Neural progenitor cell (in vitro differentiated cells): ENCODE measurements at regions not wholly inside any gene's neighbourhood (a gene's known extent, or its start where the extent isn't known, plus 50 kb on each side); places are given as distances from the start of the nearest gene placed in this dataset.
A peak's percentile ranks its signal among the peaks of the same experiment; 100 is the strongest.

ENCODE experiments used
- DNase-seq: peaks from one replicate; pipeline ENCODE4 v3.0.0-alpha.2; 2016; ENCODE audit warnings: low spot score
- H2AFZ ChIP-seq: fragments of 200-600 bp; sonication (generic); replicated peaks from 2 replicates; pipeline ENCODE4 v1.6.1; 2016; ENCODE audit warnings: antibody characterized with exemption
- H3F3A ChIP-seq: fragments of 200-600 bp; sonication (generic); 2 replicates; pipeline ENCODE4 v1.6.1; 2016; ENCODE audit warnings: antibody characterized with exemption, low read depth
- H3K27ac ChIP-seq: fragments of 200-600 bp; sonication (generic); 2 replicates; pipeline ENCODE4 v1.5.1; 2016; ENCODE audit warnings: mild to moderate bottlenecking
- H3K27me3 ChIP-seq: fragments of 200-600 bp; sonication (generic); 2 replicates; pipeline ENCODE4 v1.6.1; 2016; ENCODE audit warnings: mild to moderate bottlenecking, moderate library complexity
- H3K36me3 ChIP-seq: fragments of 200-600 bp; sonication (generic); 2 replicates; pipeline ENCODE4 v1.5.1; 2016
- H3K4me1 ChIP-seq: fragments of 200-600 bp; sonication (generic); 2 replicates; pipeline ENCODE4 v1.6.1; 2016; ENCODE audit warnings: mixed run types
- H3K4me2 ChIP-seq: fragments of 200-600 bp; sonication (generic); 2 replicates; pipeline ENCODE4 v1.6.1; 2016
- H3K4me3 ChIP-seq: fragments of 200-600 bp; sonication (generic); 2 replicates; pipeline ENCODE4 v1.5.1; 2016
- H3K79me2 ChIP-seq: fragments of 200-600 bp; sonication (generic); 2 replicates; pipeline ENCODE4 v1.6.1; 2016; ENCODE audit warnings: low read depth
- H3K9ac ChIP-seq: fragments of 200-600 bp; sonication (generic); 2 replicates; pipeline ENCODE4 v1.6.1; 2016
- H3K9me3 ChIP-seq: fragments of 200-600 bp; sonication (generic); 2 replicates; pipeline ENCODE4 v1.5.1; 2016; ENCODE audit warnings: low read depth
- H4K20me1 ChIP-seq: fragments of 200-600 bp; sonication (generic); 2 replicates; pipeline ENCODE4 v1.6.1; 2016; ENCODE audit warnings: low read depth
- H3K27ac Mint-ChIP-seq: 3 replicates; pipeline ENCODE4 v1.8.0; 2021; ENCODE audit warnings: mixed read lengths
- H3K27me3 Mint-ChIP-seq: 2 replicates; pipeline ENCODE4 v1.8.0; 2022; ENCODE audit warnings: low read depth, mild to moderate bottlenecking, inconsistent platforms, moderate library complexity, mixed read lengths; ENCODE audit not compliant: insufficient read depth
- H3K36me3 Mint-ChIP-seq: 3 replicates; pipeline ENCODE4 v1.8.0; 2021; ENCODE audit warnings: mixed read lengths
- H3K4me1 Mint-ChIP-seq: 3 replicates; pipeline ENCODE4 v1.8.0; 2021; ENCODE audit warnings: mixed read lengths
- H3K4me3 Mint-ChIP-seq: 3 replicates; pipeline ENCODE4 v1.8.0; 2021; ENCODE audit warnings: mild to moderate bottlenecking, moderate library complexity, mixed read lengths
- H3K9me3 Mint-ChIP-seq: 3 replicates; pipeline ENCODE4 v1.8.0; 2020; ENCODE audit warnings: mixed read lengths
- EZH2 ChIP-seq: fragments of 200-600 bp; sonication (generic); IDR thresholded peaks from 2 replicates; pipeline ENCODE4 v1.6.1; 2017; ENCODE audit warnings: antibody characterized with exemption, mild to moderate bottlenecking, moderate library complexity
- EZH2phosphoT487 ChIP-seq: fragments of 200-600 bp; sonication (generic); IDR thresholded peaks from 2 replicates; pipeline ENCODE4 v1.6.1; 2017; ENCODE audit warnings: antibody characterized with exemption
- TF ChIP-seq, protein P1 (sequence below): fragments of 200-600 bp; sonication (generic); IDR thresholded peaks from 2 replicates; pipeline ENCODE4 v1.5.1; 2017; ENCODE audit warnings: antibody characterized with exemption, mild to moderate bottlenecking

- no peaks in the 10 kb centered on the region for H3K9me3 Mint-ChIP-seq
Observed at GRCh38 chr18:66048406-66048805, 297.6 kb downstream of the CDH7 start.

GRCh38 chr18:66046032-66046602, 295.3 kb downstream of the CDH7 start:
- Mint-ChIP-seq H3K9me3 (no peaks in the 10 kb centered on the region), H3K36me3 (no peaks in the 10 kb centered on the region), H3K4me1 (no peaks in the 10 kb centered on the region), H3K27ac (no peak overlapping the region), H3K27me3 (no peaks in the 10 kb centered on the region), H3K4me3 (no peak overlapping the region)
- TF ChIP-seq EZH2 (no peak), EZH2phosphoT487 (no peak)
- TF ChIP-seq, protein P1, sequence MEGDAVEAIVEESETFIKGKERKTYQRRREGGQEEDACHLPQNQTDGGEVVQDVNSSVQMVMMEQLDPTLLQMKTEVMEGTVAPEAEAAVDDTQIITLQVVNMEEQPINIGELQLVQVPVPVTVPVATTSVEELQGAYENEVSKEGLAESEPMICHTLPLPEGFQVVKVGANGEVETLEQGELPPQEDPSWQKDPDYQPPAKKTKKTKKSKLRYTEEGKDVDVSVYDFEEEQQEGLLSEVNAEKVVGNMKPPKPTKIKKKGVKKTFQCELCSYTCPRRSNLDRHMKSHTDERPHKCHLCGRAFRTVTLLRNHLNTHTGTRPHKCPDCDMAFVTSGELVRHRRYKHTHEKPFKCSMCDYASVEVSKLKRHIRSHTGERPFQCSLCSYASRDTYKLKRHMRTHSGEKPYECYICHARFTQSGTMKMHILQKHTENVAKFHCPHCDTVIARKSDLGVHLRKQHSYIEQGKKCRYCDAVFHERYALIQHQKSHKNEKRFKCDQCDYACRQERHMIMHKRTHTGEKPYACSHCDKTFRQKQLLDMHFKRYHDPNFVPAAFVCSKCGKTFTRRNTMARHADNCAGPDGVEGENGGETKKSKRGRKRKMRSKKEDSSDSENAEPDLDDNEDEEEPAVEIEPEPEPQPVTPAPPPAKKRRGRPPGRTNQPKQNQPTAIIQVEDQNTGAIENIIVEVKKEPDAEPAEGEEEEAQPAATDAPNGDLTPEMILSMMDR = no peak
- H2AFZ ChIP-seq = peak overlapping the region; percentile 75
- H4K20me1 ChIP-seq = no peaks in the 10 kb centered on the region
- no peaks in the 10 kb centered on the region for H3K79me2 ChIP-seq
- H3K36me3 ChIP-seq = no peaks in the 10 kb centered on the region
- no peak for DNase-seq
- no peaks in the 10 kb centered on the region for H3K9me3 ChIP-seq
- H3F3A ChIP-seq = no peaks in the 10 kb centered on the region
- H3K9ac ChIP-seq = no peak overlapping the region
- no peak overlapping the region for H3K27ac ChIP-seq
- no peak overlapping the region for H3K4me3 ChIP-seq
- H3K27me3 ChIP-seq = no peaks in the 10 kb centered on the region
- no peaks in the 10 kb centered on the region for H3K4me1 ChIP-seq
- H3K4me2 ChIP-seq = no peak overlapping the region

More at GRCh38 chr18:66048406-66048805, 297.6 kb downstream of the CDH7 start:
- Histone ChIP-seq H3K79me2 (no peaks in the 10 kb centered on the region), H2AFZ (peak overlapping the region; percentile 21), H4K20me1 (no peaks in the 10 kb centered on the region), H3K27ac (no peak overlapping the region), H3K36me3 (no peaks in the 10 kb centered on the region), H3F3A (no peaks in the 10 kb centered on the region), H3K4me3 (no peak overlapping the region), H3K9me3 (no peaks in the 10 kb centered on the region), H3K4me1 (no peaks in the 10 kb centered on the region), H3K9ac (no peak overlapping the region), H3K4me2 (no peak overlapping the region), H3K27me3 (no peaks in the 10 kb centered on the region)
- Mint-ChIP-seq H3K4me3 (no peak overlapping the region), H3K27me3 (no peaks in the 10 kb centered on the region), H3K36me3 (no peaks in the 10 kb centered on the region), H3K27ac (no peak overlapping the region), H3K4me1 (no peaks in the 10 kb centered on the region)
- TF ChIP-seq, protein P1 = no peak
- TF ChIP-seq EZH2 (no peak), EZH2phosphoT487 (no peak)
- no peak for DNase-seq

GRCh38 chr18:66043009-66043408, 292.2 kb downstream of the CDH7 start:
- Histone ChIP-seq H3K27me3 (no peaks in the 10 kb centered on the region), H3K4me2 (no peak overlapping the region), H3K4me3 (no peak overlapping the region), H3F3A (no peaks in the 10 kb centered on the region), H4K20me1 (no peaks in the 10 kb centered on the region), H3K79me2 (no peaks in the 10 kb centered on the region), H3K36me3 (no peaks in the 10 kb centered on the region), H2AFZ (no peak overlapping the region), H3K27ac (no peak overlapping the region), H3K4me1 (no peaks in the 10 kb centered on the region), H3K9ac (no peak overlapping the region), H3K9me3 (no peaks in the 10 kb centered on the region)
- Mint-ChIP-seq H3K36me3 (no peaks in the 10 kb centered on the region), H3K27ac (no peak overlapping the region), H3K4me3 (no peak overlapping the region), H3K27me3 (no peaks in the 10 kb centered on the region), H3K9me3 (no peaks in the 10 kb centered on the region), H3K4me1 (no peaks in the 10 kb centered on the region)
- TF ChIP-seq EZH2 = no peak
- DNase-seq = no peak

DNA sequence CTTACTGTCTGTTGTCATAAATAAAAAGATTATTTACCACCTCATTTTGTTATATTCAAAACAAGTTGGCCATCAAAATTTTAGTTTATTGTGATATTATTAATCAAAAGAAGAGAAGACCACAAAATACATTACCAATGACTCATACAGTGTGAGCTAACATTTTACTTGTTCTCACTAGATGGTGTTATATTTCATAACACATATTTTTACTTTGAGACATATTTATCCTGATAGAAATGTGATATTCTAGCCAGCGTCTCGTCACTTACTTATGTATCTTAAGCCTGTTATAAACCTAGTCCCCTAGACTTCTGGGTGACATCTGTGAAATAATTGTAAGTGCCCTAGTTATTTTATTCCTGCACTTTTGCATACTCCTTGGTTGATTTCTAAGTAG, 263.2 kb downstream of the CDH7 start:
- Mint-ChIP-seq H3K4me1 (no peaks in the 10 kb centered on the region), H3K27ac (no peak overlapping the region), H3K27me3 (no peaks in the 10 kb centered on the region), H3K36me3 (no peaks in the 10 kb centered on the region), H3K9me3 (peaks cover 2% of the 10 kb centered on the region), H3K4me3 (no peak overlapping the region)
- H3F3A ChIP-seq = no peaks in the 10 kb centered on the region
- DNase-seq = no peak
- no peaks in the 10 kb centered on the region for H3K36me3 ChIP-seq
- no peaks in the 10 kb centered on the region for H3K79me2 ChIP-seq
- TF ChIP-seq EZH2phosphoT487 = no peak
- TF ChIP-seq EZH2 = no peak
- TF ChIP-seq, protein P1 = no peak
- H3K9me3 ChIP-seq = no peaks in the 10 kb centered on the region
- no peaks in the 10 kb centered on the region for H4K20me1 ChIP-seq
- H2AFZ ChIP-seq = no peak overlapping the region
- H3K9ac ChIP-seq = no peak overlapping the region
- H3K4me2 ChIP-seq = no peak overlapping the region
- H3K4me3 ChIP-seq = no peak overlapping the region
- H3K27ac ChIP-seq = no peak overlapping the region
- H3K4me1 ChIP-seq = no peaks in the 10 kb centered on the region
- no peaks in the 10 kb centered on the region for H3K27me3 ChIP-seq
